22Rv1 (cell line): ENCODE measurements at regions not wholly inside any gene's neighbourhood (a gene's known extent, or its start where the extent isn't known, plus 50 kb on each side); places are given as distances from the start of the nearest gene placed in this dataset.

Experiments
- CTCF ChIP-seq: fragments of 450-650 bp; IDR thresholded peaks from 2 replicates; pipeline ENCODE4 v1.5.1; 2017; ENCODE audit warnings: mild to moderate bottlenecking
- ZFX ChIP-seq: fragments of 450-650 bp; IDR thresholded peaks from 2 replicates; pipeline ENCODE4 v1.6.1; 2017; ENCODE audit warnings: antibody characterized with exemption, borderline replicate concordance

GRCh38 chr12:3962631-3963483 lies 89.7 kb upstream of the PARP11 start:
- no peak for TF ChIP-seq CTCF
- TF ChIP-seq ZFX: no peak
